Panc1 (cell line): ENCODE measurements at regions not wholly inside any gene's neighbourhood (a gene's known extent, or its start where the extent isn't known, plus 50 kb on each side); places are given as distances from the start of the nearest gene placed in this dataset.

Experiments used
- CTCF ChIP-seq: fragments of 450-650 bp; IDR thresholded peaks from 2 replicates; pipeline ENCODE4 v1.5.1; 2017; ENCODE audit warnings: mild to moderate bottlenecking
- POLR2AphosphoS5 ChIP-seq: IDR thresholded peaks from 2 replicates; pipeline ENCODE4 v1.6.1; 2012; ENCODE audit warnings: mild to moderate bottlenecking, low read depth, low read length, moderate library complexity
- REST ChIP-seq, 2 experiments: IDR thresholded peaks; 2 replicates each; pipeline ENCODE4 v1.6.1; 2011 to 2012; ENCODE audit warnings: low read depth in 2 of 2, control low read depth in 1 of 2, low read length in 1 of 2, mild to moderate bottlenecking in 1 of 2, moderate library complexity in 1 of 2; ENCODE audit not compliant: insufficient read depth in 1 of 2
- SIN3A ChIP-seq: IDR thresholded peaks from 2 replicates; pipeline ENCODE4 v1.6.1; 2012; ENCODE audit warnings: low read depth, mild to moderate bottlenecking, low read length, moderate library complexity, borderline replicate concordance; ENCODE audit not compliant: insufficient read depth
- TCF7L2 ChIP-seq: IDR thresholded peaks from 2 replicates; pipeline ENCODE4 v1.6.1; 2011; ENCODE audit warnings: mild to moderate bottlenecking, low read depth, low read length, inconsistent platforms

- TF ChIP-seq REST (IDR thresholded peaks at IDR 0.05; ENCODE audit: insufficient read depth in 1 of 2, low read depth in 2 of 2, low read length in 1 of 2) (no peak), CTCF (no peak), TCF7L2 (no peak), POLR2AphosphoS5 (no peak), SIN3A (no peak)
Observed at GRCh38 chr13:81658598-81659370, 1317.9 kb upstream of the SPRY2 start.
